SU-DHL-6 (cell line): ENCODE measurements at regions not wholly inside any gene's neighbourhood (a gene's known extent, or its start where the extent isn't known, plus 50 kb on each side); places are given as distances from the start of the nearest gene placed in this dataset.

Experiments used
- CTCF ChIP-seq: fragments of 200-600 bp; sonication (generic); IDR thresholded peaks from one replicate; pipeline ENCODE4 v1.5.1; 2017; ENCODE audit warnings: antibody characterized with exemption, mild to moderate bottlenecking, low read length, moderate library complexity; ENCODE audit not compliant: insufficient read depth, poor library complexity, severe bottlenecking
- EZH2phosphoT487 ChIP-seq: fragments of 200-600 bp; sonication (generic), shearing (Covaris generic); conservative IDR thresholded peaks from 2 replicates; pipeline ENCODE4 v1.6.1; 2018; ENCODE audit warnings: mild to moderate bottlenecking, antibody characterized with exemption, low read length, moderate library complexity, mixed read lengths

GRCh38 chr14:85217412-85217811 is 312.5 kb upstream of the FLRT2 start:
- TF ChIP-seq CTCF (no peak), EZH2phosphoT487 (no peak)
